ENCODE measurements at regions not wholly inside any gene's neighbourhood (a gene's known extent, or its start where the extent isn't known, plus 50 kb on each side); places are given as distances from the start of the nearest gene placed in this dataset.

- no peak for TF ChIP-seq YY1 (IDR thresholded peaks at IDR 0.05; ENCODE audit: low read depth)
- no peak for TF ChIP-seq TCF12 (IDR thresholded peaks at IDR 0.05; ENCODE audit: low read depth)
- no peak for TF ChIP-seq MAX (IDR thresholded peaks at IDR 0.05)
- no peak for TF ChIP-seq FOXM1 (IDR thresholded peaks at IDR 0.05; ENCODE audit: borderline replicate concordance, low read depth)
- no peak for TF ChIP-seq ZBTB7A (IDR thresholded peaks at IDR 0.05; ENCODE audit: low read depth)
- no peak for TF ChIP-seq TAF1 (IDR thresholded peaks at IDR 0.05; ENCODE audit: low read depth)
- no peak for TF ChIP-seq RAD21 (IDR thresholded peaks at IDR 0.05; ENCODE audit: low read depth)
- no peak for TF ChIP-seq EGR1 (IDR thresholded peaks at IDR 0.05)
- TF ChIP-seq CEBPB (IDR thresholded peaks at IDR 0.05) = no peak
- no peak for TF ChIP-seq REST (IDR thresholded peaks at IDR 0.05; ENCODE audit: low read depth)
- TF ChIP-seq EP300 (IDR thresholded peaks at IDR 0.05; ENCODE audit: borderline replicate concordance) = no peak
Observed at GRCh38 chr6:148648754-148649453, 97.9 kb upstream of the UST start.
